ENCODE measurements at regions not wholly inside any gene's neighbourhood (a gene's known extent, or its start where the extent isn't known, plus 50 kb on each side); places are given as distances from the start of the nearest gene placed in this dataset.

- Mint-ChIP-seq H3K27me3 (no peaks in the 10 kb centered on the region), H3K36me3 (ENCODE audit: low read depth) (no peaks in the 10 kb centered on the region), H3K4me3 (no peak overlapping the region), H3K4me1 (no peaks in the 10 kb centered on the region), H3K9me3 (peaks cover 4% of the 10 kb centered on the region), H3K27ac (no peak overlapping the region)
- ChIA-PET CTCF (no interaction called here), POLR2A (no interaction called here)
- DNase-seq: no peak
- intact Hi-C loops (cut with micrococcal nuclease): no loop called here
- ATAC-seq (ENCODE audit: low read depth): no peak
- no peak for TF ChIP-seq CTCF (IDR thresholded peaks at IDR 0.05)
Measured at GRCh38 chr9:107660976-107661375, 171.4 kb upstream of the KLF4 start.

- POLR2A ChIA-PET: no interaction called here
- ATAC-seq (ENCODE audit: low read depth): no peak
- Mint-ChIP-seq H3K27ac (no peak overlapping the region), H3K9me3 (peaks cover 4% of the 10 kb centered on the region), H3K27me3 (peaks cover 4% of the 10 kb centered on the region), H3K4me3 (no peak overlapping the region), H3K36me3 (ENCODE audit: low read depth) (no peaks in the 10 kb centered on the region), H3K4me1 (no peaks in the 10 kb centered on the region)
- intact Hi-C loops (cut with micrococcal nuclease): no loop called here
- CTCF ChIA-PET: no interaction called here
- DNase-seq: no peak
- no peak for TF ChIP-seq CTCF (IDR thresholded peaks at IDR 0.05)
Measured at GRCh38 chr9:107653263-107653821, 163.8 kb upstream of the KLF4 start.

GRCh38 chr9:107650995-107651394 is 161.4 kb upstream of the KLF4 start:
- no peak overlapping the region for H3K27ac Mint-ChIP-seq
- H3K4me3 Mint-ChIP-seq: no peak overlapping the region
- CTCF ChIA-PET: no interaction called here
- no peak for ATAC-seq (ENCODE audit: low read depth)
- intact Hi-C loops (cut with micrococcal nuclease): no loop called here
- H3K4me1 Mint-ChIP-seq: no peaks in the 10 kb centered on the region
- H3K36me3 Mint-ChIP-seq (ENCODE audit: low read depth): no peaks in the 10 kb centered on the region
- no peaks in the 10 kb centered on the region for H3K9me3 Mint-ChIP-seq
- POLR2A ChIA-PET: interaction anchor here (0.6 kb wide), 1 partner anchor 24 kb away, joined by 8 read pairs; no protein-coding TSS in a partner anchor
- TF ChIP-seq CTCF (IDR thresholded peaks at IDR 0.05): no peak
- peaks cover 6% of the 10 kb centered on the region for H3K27me3 Mint-ChIP-seq
- no peak for DNase-seq

- CTCF ChIA-PET: no interaction called here
- no peak for TF ChIP-seq CTCF (IDR thresholded peaks at IDR 0.05)
- H3K36me3 Mint-ChIP-seq (ENCODE audit: low read depth): no peaks in the 10 kb centered on the region
- peaks cover 6% of the 10 kb centered on the region for H3K27me3 Mint-ChIP-seq
- H3K9me3 Mint-ChIP-seq: no peaks in the 10 kb centered on the region
- no peak for DNase-seq
- no peak for ATAC-seq (ENCODE audit: low read depth)
- intact Hi-C loops (cut with micrococcal nuclease): no loop called here
- H3K4me1 Mint-ChIP-seq: no peaks in the 10 kb centered on the region
- no peak overlapping the region for H3K4me3 Mint-ChIP-seq
- H3K27ac Mint-ChIP-seq: no peak overlapping the region
- POLR2A ChIA-PET: no interaction called here
Measured at GRCh38 chr9:107650321-107650720, 160.8 kb upstream of the KLF4 start.

- ChIA-PET CTCF (no interaction called here), POLR2A (no interaction called here)
- ATAC-seq (ENCODE audit: low read depth) (no peak), DNase-seq (no peak)
- H3K27ac Mint-ChIP-seq: no peak overlapping the region
- H3K9me3 Mint-ChIP-seq: no peaks in the 10 kb centered on the region
- peaks cover 8% of the 10 kb centered on the region for H3K27me3 Mint-ChIP-seq
- intact Hi-C loops (cut with micrococcal nuclease): no loop called here
- no peaks in the 10 kb centered on the region for H3K4me1 Mint-ChIP-seq
- H3K4me3 Mint-ChIP-seq: no peak overlapping the region
- no peaks in the 10 kb centered on the region for H3K36me3 Mint-ChIP-seq (ENCODE audit: low read depth)
- TF ChIP-seq CTCF (IDR thresholded peaks at IDR 0.05): no peak
Measured at GRCh38 chr9:107648153-107648715, 158.7 kb upstream of the KLF4 start.
